HG03575 (cell line): ENCODE measurements at regions not wholly inside any gene's neighbourhood (a gene's known extent, or its start where the extent isn't known, plus 50 kb on each side); places are given as distances from the start of the nearest gene placed in this dataset.
A peak's percentile ranks its signal among the peaks of the same experiment; 100 is the strongest.

Experiments used
- ATAC-seq: cut with Tn5 transposase; IDR thresholded peaks from one replicate; pipeline ENCODE4 v1.9.1; 2021; ENCODE audit not compliant: unreplicated experiment, insufficient number of reproducible peaks, low FRiP score; ENCODE audit errors: extremely low read depth

DNA sequence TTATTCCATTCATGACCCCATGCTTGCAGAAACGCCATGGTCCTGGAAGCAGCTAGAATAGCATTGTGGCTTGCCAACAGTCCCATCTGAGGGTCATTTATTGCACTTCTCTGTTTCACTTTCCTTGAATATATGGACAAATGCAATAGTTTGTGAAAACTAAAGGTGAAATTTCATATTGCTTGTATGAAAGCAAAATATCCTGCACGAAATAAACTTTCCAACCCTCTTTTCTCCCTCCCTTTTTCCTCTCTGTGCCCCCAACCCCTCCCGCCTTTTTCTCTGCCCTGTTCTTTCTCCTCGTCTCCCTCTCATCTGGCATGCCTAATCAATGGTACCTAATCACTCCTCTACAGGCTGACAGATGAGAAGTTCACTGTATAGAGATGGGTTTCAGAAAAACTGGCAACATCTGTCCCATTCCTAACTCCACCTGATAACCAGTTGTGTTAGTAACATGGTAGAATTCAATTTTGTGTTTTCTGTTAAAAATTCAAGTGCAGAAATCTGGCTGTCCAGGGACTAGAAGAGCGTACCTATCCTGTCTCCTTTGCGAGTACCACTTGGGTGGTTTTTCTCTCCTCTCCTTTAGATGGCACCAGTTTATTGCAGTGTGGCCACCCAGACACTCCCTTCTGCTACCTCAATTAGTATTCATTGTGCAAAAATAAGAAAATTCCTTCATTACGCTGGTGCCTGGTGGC, 198.6 kb downstream of the FOXA2 start:
- no peak for ATAC-seq

DNA sequence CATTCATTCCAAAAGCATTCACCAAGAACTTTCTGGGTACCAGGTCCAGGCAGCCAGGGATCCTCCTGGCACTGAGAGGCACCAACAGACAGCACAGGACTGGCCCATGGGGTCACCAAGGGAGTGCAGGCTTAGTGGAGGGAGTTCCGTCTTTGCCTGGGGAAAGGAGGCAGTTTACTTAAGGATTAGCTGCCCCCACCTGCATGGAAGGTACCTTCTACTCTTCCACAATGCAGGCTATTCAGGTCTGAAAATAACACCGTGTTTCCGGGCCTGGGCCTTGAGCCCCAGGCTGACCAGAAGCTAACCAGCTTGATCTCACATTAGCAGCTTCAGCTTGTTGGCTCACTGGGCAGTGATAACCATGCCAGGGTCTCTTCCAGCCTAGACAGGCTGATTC, 199.4 kb downstream of the FOXA2 start:
- no peak for ATAC-seq

DNA sequence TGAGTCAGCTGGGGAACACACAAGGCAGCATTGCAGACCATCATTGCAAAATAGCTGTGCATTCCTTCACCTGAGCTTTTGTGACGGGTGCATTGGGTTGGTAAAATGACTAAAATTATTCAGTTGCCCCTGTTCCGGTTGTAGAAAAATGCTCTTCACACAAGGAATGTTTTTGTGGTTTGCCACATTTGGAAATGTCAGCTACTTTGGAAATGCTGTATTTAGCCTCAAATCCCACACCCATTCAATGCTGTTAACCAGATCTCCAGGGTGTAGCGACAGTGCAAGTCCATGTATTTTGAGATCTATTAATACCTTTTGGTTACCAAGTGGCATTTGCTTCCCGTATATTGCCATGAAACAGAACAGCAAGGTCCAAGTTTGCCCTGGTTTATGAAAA, 201.2 kb downstream of the FOXA2 start:
- no peak for ATAC-seq

DNA sequence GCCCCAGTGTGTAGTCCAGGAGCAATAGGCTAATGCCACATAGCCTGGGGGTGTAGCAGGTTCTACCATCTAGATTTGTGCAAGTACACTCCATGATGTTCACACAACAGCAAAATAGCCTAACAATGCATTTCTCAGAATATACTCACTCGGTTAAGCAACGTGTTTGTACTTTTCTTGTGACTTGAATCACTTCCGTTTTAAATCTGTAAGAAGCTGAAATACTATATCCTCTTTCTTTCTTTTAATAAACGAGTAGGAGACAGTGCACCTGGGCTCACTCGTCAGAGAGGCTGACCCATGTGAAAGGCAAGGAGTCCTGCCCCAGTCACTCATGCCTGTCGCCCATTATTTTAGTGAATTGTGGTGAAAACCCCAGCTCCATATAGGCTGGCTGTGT, 201.6 kb downstream of the FOXA2 start:
- no peak for ATAC-seq

DNA sequence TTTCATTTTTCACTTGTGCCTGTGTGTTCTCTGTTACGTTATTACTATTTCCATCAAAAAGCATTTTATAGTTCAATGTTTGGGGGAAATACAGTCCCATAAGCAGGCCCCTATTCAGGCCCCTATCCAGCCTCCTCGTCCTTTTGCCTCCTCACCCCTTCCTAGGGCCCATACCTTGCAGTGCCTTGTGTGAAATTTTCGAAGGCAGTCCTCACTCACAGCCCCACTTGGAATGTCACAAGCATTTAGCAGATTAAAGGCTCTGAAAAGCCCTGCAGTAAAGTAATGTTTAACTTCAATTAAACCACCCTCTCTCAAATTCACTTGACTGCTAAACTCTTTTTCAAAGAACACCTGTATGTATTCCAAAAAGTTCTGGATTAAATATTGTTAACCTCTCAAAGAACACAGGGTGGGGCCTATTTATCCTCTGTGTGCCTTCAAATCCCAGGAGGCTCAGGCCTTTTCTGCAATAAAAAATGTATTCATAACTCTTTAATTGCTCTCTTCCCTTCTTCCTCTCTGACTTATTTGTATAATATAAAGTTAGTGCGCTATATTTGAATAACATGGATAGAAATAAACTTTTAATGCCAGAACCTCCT, 202.5 kb downstream of the FOXA2 start:
- no peak for ATAC-seq

DNA sequence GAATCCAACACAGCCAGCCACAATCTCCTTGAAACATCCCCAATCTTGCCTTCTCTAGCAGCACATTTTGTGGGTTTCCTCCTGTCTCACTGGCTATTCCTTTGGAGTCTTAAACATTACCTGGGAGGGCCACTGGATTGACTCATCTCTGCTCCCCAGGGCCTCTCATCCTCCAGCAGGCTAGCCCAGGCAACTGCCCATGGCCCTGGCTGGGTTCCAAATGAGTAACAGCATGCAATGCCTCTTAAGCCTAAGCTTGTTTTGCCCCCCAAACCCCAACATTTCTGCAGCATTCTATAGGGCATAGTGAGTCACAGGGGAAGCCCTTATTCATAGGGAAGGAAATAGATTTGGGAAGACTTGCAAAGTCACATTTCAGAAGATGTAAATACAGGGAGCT, 204.9 kb downstream of the FOXA2 start:
- ATAC-seq, result no peak

DNA sequence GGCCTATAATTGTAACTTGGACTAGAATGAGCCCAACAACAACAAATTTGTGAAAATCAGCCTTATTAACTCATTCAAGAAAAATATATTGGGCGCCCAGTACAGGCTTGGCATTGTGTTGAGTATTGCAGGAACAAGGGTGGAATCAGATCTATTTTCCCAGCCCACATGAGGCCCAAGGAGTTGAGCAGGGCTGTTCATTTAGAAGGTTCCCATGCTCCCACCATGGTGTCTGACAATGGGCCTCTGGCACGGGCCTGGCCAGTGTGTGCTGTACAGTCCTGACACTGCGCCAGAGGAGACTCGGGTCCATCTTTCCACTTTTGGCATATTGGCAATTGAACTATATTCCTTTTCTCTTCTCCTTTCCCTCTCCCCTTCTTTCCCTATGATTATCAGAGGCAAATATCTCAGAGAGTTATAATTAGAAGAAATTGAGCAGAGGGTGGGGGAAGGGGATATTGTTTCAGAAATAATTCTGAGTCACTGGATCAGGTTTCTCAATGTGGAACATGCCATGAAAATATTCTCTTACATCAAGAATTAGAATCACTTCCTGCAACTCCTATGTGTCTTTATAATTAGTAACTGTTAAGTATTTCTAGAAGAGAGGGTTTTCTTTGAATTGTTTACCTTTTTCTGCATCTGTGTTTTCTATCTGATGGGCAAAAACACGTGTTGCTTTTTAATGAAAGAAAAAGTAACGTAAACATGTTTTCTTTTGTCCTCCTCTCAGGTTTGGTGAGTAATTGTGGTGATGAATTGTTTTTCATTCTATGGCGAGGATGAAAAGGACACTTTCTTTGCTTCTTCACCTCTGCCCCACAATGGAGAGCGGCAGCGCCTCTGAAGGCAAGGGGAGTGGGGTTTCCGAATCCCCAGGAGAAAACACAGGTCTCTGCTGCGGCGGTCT, 209.4 kb downstream of the FOXA2 start:
- no peak for ATAC-seq

DNA sequence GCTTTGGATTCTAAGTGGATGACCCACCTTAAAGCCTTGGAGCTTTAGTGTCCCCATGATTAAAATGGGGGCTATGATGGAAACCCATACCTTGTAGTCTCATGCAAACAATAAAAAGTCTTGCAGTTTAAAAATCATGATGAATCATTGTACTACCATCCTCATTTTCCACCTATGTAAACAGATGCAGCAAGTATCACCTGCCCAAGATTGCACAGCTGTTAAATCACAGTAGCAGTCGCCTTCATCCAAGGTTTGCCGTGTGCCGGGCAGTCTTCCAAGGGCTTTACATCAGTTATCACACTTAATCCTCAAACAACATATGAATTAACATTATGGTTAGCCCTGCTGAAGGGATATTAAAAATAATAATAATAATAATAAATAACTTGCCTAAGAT, 210.3 kb downstream of the FOXA2 start:
- no peak for ATAC-seq

DNA sequence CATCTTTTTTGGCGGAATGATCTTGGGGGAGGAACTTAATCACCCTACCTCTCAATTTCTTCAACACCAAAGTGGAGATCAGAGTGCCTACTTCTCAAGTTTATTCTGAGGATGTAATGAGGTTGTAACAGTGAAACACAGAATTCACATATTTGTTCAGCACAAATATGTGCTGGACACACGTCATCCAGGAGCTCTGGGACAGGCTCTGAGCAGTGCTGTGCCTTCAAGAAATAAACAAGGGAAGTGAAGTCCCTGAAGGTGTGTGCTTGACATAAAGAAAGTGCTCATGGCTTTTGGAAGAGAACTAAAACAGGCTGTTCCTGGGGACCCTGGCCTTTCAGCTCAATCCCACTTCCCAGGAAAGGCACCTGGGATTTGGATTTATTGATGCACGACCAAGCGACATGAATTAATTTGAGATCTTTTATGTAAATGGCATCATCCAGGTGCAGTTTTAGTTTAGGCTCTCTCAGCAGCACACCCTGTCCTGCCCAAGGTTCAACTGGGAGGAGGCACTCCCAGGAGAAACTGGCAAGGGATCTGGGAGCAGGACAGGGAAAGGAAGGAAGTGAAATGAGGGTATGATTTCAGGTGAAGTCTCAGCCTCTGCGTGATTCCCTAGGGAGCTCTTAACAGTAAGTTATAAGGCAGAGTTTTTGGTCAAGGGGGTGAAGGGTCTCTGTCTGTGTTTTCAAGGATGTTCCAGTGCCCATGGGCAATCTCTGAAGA, 211.0 kb downstream of the FOXA2 start:
- no peak for ATAC-seq

DNA sequence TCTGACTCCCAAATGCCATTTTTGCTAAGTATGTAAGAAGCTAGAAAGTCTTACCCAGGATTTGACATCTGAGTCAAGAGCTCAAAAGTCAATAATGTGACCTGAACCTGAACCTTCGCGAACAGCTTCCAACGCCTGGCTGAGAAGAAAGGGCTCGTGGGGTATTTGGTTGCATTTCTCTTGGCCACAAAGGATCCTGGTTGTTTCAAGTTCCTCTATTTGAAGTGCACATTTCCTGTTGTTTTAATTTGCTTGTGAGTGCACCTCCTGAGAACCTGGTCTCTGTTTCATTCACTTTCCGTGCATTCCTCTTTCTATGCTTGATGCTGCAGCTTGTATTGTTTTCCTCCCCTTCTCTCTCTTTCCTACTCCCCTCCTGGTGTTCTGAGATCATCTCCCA, 212.5 kb downstream of the FOXA2 start:
- peak; percentile 81 for ATAC-seq

DNA sequence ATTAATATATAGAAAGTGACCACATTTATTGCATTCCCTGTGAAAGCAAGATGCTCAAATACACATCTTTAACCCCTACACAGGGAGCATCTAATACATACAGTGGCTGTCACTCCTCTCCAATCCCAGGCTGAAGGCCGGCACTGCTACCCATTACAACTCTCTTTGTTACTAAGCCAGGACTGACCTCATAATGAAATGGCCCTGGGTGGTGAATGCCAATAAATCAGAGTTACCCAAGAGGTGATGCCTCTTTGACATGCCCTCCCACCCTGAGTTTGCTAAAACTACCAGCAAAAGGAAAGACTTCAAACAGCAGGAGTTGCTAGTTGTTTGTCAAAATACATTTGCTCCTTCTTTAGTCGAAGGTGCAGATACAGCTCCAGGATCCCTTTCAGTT, 214.2 kb downstream of the FOXA2 start:
- no peak for ATAC-seq

DNA sequence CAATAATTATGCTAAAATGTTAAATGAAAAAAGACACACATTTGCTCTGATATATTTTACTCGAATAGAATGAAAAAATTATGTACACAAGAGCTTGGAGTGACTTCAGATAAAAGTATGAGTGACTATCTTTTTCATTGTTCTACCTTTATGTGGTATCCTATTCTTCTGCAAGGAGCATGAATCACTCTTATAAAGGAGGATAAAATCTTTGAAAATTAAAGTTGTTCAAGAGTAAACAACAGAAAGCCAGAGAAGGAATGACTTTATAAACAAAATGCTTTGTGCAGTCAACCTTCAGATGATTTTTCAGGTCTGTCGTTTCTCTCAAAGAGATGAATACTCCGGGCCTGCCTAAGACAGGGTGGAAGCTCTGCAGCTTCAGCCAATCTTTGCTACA, 215.3 kb downstream of the FOXA2 start:
- ATAC-seq, result no peak

DNA sequence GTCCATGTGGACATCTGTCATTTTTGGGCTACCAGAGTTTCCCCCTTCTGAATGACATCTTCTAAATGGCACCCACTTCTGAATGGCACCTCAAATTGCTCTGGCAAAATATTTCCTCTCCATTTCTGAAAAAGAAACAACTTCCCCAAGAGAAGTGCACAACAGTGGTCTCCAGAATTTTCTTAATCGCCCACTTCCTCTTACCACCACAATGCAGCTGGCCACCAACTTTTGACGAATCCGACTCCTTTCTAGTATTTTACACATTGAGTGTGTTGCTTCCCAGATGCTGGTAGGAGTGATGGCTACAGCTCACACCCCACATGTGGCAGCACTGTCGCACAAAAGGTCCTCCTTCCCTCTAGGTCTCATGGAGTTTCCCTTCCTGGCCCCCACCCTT, 216.1 kb downstream of the FOXA2 start:
- no peak for ATAC-seq

DNA sequence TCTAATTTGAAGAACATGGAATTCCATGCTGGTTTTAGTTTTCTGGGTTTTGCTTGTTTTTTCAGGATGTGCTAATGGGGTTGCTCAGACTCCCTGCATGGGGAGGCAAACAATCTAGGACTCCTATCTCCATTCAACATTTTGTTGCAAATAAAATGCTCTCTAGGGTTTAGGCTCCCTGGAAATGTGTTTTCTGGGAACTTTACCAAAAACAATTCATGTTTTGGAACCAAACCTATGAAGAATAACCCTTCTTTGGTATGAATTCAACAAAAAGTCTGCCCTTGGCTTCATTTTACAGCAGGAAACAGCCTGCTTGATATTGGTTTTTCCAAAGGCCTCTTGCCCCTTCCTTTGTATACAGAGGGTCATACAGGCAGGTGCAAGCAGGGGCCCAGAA, 217.7 kb downstream of the FOXA2 start:
- ATAC-seq, result no peak

DNA sequence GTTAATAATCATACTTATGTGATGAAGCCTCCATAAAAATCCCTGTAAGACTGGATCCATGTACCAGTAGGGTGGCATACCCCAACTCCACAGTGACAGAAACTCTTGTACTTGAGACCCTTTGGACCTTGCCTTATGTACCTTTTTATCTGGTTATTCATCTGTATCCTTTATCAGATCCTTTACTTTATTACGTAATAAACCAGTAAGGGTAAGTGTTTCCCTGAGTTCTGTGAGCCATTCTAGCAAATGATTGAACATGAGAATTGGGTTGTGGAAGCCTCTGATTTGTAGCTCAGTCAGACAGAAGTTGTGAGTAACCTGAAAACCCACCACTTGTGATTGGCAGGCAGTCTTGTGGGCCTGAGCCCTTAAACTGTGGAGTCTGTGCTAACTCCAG, 229.7 kb downstream of the FOXA2 start:
- no peak for ATAC-seq

DNA sequence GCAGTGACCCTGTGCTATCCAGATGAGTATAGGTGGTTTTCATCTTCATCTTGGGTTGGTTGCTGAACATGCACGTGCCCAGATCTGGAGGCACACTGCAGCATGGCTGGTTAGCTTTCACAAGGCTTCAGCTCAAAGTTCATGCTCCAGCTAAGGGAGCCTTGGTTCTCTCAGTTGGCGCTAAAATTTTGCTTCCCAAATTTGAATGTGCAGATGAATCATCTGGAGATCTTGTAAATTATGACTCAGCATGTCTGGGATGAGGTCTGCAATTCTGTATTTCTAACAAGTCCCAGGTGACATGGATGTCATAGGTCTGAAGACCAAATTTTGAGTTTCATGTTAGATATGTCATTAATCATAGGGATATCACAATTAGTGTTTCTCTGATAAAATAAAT, 230.8 kb downstream of the FOXA2 start:
- no peak for ATAC-seq

DNA sequence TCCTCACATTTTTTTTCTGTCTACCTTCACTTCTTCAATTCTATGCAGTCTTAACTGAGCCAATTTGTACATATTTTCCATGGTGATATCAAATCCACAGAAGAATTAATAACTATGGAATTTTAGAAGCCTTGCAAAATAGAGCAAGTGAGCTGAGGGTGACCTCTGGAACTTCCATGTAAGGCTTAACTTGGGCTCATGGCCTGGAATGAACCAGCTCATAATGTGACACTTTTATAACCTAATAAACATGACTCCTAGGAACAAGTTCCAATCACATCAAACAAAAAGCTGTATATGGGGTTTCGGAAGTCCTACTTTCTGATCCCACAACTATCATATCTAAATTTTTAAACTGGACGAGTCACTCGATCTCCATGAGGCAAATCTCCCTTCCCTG, 232.4 kb downstream of the FOXA2 start:
- ATAC-seq, result no peak

DNA sequence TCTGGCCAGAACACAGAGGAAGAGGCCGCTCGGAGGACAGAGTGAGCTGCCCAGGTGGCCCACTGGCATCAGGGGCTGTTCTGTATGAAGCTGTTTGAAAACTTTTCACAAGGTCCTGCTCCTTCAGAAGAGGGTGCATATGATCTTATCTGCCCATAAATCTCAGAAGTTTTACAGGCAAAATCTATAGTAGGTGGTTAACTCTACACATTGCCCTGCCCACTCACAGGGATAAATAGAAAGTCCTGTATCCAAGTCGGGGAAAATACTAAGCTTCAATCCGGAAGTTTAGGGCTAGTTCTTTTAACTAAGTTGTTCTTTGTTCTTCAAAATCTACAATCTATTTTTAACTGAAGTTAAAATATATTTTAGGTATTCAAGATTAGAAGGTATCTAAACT, 233.7 kb downstream of the FOXA2 start:
- ATAC-seq, result no peak

DNA sequence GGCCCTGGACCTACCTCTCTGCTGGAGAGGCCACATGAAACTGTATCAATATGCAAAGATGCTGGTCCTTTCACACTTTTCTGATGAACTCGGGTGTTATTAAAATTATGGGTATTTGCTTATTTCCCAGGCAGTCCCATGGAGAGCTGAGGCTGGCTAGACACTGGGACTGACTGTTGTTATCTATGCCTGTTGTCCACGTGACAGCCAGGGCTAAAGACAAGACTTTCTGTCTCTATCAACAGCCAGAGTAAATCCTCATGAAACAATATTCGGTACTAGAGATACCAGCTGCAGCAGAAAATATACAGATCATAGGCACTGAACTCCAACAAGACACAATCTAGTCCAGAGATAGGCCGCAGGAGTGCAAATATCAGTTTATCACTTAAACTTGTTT, 236.4 kb downstream of the FOXA2 start:
- no peak for ATAC-seq

DNA sequence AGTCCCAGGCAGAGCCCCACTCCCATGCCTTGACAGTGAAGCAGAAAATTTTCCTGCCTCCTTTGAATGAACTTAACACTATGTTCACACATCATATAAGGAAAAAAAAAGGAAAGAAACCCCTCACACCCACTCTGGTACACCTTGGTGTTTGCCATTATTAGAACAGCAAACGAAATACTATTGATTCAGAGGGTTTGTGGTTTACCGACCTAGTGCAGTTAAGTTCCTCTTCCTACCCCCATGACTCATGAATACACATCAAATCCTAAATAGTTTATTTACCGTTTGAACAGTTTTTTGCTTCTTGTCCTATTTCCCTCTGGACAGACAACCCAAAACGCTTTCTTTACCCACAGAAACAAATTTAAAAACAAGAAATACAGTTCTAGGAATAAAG, 237.7 kb downstream of the FOXA2 start:
- no peak for ATAC-seq
